IMR-90 (cell line): ENCODE measurements at regions not wholly inside any gene's neighbourhood (a gene's known extent, or its start where the extent isn't known, plus 50 kb on each side); places are given as distances from the start of the nearest gene placed in this dataset.

Experiments used
- ATAC-seq: fragments of 200-7000 bp; cut with Tn5 transposase; 2 replicates; pipeline ENCODE4 v1.9.1; 2020; ENCODE audit warnings: low read depth, mild to moderate bottlenecking, moderate library complexity
- BruUV-seq: library from RNA; stranded (reverse); fragments of 400-500 nt; replicated peaks from 2 replicates; lab custom pipeline; 2021; lab: Mats Ljungman, UMichigan
- CTCF ChIA-PET: fragments of 300-600 bp; formaldehyde crosslinking; extraction: SDS; loops from one replicate; lab custom pipeline; 2021; ENCODE audit warnings: antibody characterized with exemption; lab: Yijun Ruan, JAX
- POLR2A ChIA-PET: fragments of 300-600 bp; sonication (Branson Sonifier 250); formaldehyde crosslinking; loops from one replicate; lab custom pipeline; 2022; ENCODE audit warnings: antibody characterized with exemption; ENCODE audit not compliant: unreplicated experiment; lab: Charles Lee
- DNase-seq: peaks from one replicate; pipeline ENCODE4 v3.0.0; 2013
- H2AFZ ChIP-seq: replicated peaks from 2 replicates; pipeline ENCODE3; 2013; ENCODE audit warnings: low read length, mild to moderate bottlenecking; ENCODE audit not compliant: poor library complexity
- H2AK5ac ChIP-seq: 2 replicates; pipeline ENCODE4 v1.6.1; 2013; ENCODE audit warnings: low read depth, low read length, inconsistent platforms
- H2AK9ac ChIP-seq: replicated peaks from 2 replicates; pipeline ENCODE3; 2013; ENCODE audit warnings: mild to moderate bottlenecking, low read depth, low read length, moderate library complexity; ENCODE audit not compliant: poor library complexity
- H2BK120ac ChIP-seq: 2 replicates; pipeline ENCODE4 v1.6.1; 2013; ENCODE audit warnings: low read depth, low read length, inconsistent platforms
- H2BK15ac ChIP-seq: 3 replicates; pipeline ENCODE4 v1.6.1; 2013; ENCODE audit warnings: low read depth, low read length, inconsistent platforms
- H2BK20ac ChIP-seq: 2 replicates; pipeline ENCODE4 v1.6.1; 2013; ENCODE audit warnings: low read depth, mild to moderate bottlenecking, inconsistent platforms, low read length, moderate library complexity
- H2BK5ac ChIP-seq: 2 replicates; pipeline ENCODE4 v1.6.1; 2013; ENCODE audit warnings: mild to moderate bottlenecking, low read depth, low read length, inconsistent platforms; ENCODE audit not compliant: poor library complexity, severe bottlenecking
- H3K14ac ChIP-seq: replicated peaks from 2 replicates; pipeline ENCODE4 v1.6.1; 2013; ENCODE audit warnings: low read depth, low read length, inconsistent platforms
- H3K18ac ChIP-seq: 2 replicates; pipeline ENCODE4 v1.6.1; 2013; ENCODE audit warnings: low read depth, low read length, control low read depth
- H3K23ac ChIP-seq: 2 replicates; pipeline ENCODE4 v1.6.1; 2013; ENCODE audit warnings: low read depth, low read length, inconsistent platforms
- H3K27ac ChIP-seq: 2 replicates; pipeline ENCODE4 v1.5.1; 2013; ENCODE audit warnings: mild to moderate bottlenecking, control low read depth, low read length; ENCODE audit not compliant: insufficient read depth
- H3K27me3 ChIP-seq: 2 replicates; pipeline ENCODE4 v1.6.1; 2013; ENCODE audit warnings: low read length; ENCODE audit not compliant: control insufficient read depth, insufficient read depth
- H3K36me3 ChIP-seq: 2 replicates; pipeline ENCODE4 v1.6.1; 2013; ENCODE audit warnings: low read length, mixed read lengths; ENCODE audit not compliant: control insufficient read depth, insufficient read depth
- H3K4ac ChIP-seq: 2 replicates; pipeline ENCODE4 v1.6.1; 2013; ENCODE audit warnings: low read depth, low read length, inconsistent platforms
- H3K4me1 ChIP-seq: 2 replicates; pipeline ENCODE4 v1.6.1; 2013; ENCODE audit warnings: low read length, mixed read lengths; ENCODE audit not compliant: control insufficient read depth, insufficient read depth
- H3K4me2 ChIP-seq: 2 replicates; pipeline ENCODE4 v1.6.1; 2013; ENCODE audit warnings: low read depth, mild to moderate bottlenecking, control low read depth, low read length, moderate library complexity
- H3K4me3 ChIP-seq: 2 replicates; pipeline ENCODE4 v1.5.1; 2013; ENCODE audit warnings: low read depth, mild to moderate bottlenecking, control low read depth, low read length, moderate library complexity; ENCODE audit not compliant: insufficient read depth
- H3K56ac ChIP-seq: 2 replicates; pipeline ENCODE4 v1.6.1; 2013; ENCODE audit warnings: low read length, inconsistent platforms; ENCODE audit not compliant: insufficient read depth; ENCODE audit errors: extremely low read depth
- H3K79me1 ChIP-seq, 2 experiments: 2 replicates each; pipeline ENCODE4 v1.6.1; 2013; ENCODE audit warnings: low read length in 2 of 2, inconsistent platforms in 1 of 2, low read depth in 1 of 2
- H3K9ac ChIP-seq: 2 replicates; pipeline ENCODE4 v1.6.1; 2013; ENCODE audit warnings: low read depth, low read length, control low read depth
- H3K9me1 ChIP-seq: 2 replicates; pipeline ENCODE4 v1.6.1; 2013; ENCODE audit warnings: low read length, inconsistent platforms; ENCODE audit not compliant: insufficient read depth
- H3K9me3 ChIP-seq: 2 replicates; pipeline ENCODE4 v1.6.1; 2013; ENCODE audit warnings: low read length; ENCODE audit not compliant: control insufficient read depth, insufficient read depth
- H4K20me1 ChIP-seq: 2 replicates; pipeline ENCODE4 v1.6.1; 2013; ENCODE audit warnings: low read length, inconsistent platforms; ENCODE audit not compliant: insufficient read depth
- H4K5ac ChIP-seq: 2 replicates; pipeline ENCODE4 v1.6.1; 2013; ENCODE audit warnings: mild to moderate bottlenecking, low read depth, low read length, control low read depth
- H4K8ac ChIP-seq, 2 experiments: 2 replicates each; pipeline ENCODE4 v1.6.1; 2013; ENCODE audit warnings: low read depth in 2 of 2, low read length in 2 of 2, control low read depth in 1 of 2, inconsistent platforms in 1 of 2
- H4K91ac ChIP-seq: 2 replicates; pipeline ENCODE4 v1.6.1; 2013; ENCODE audit warnings: low read depth, low read length, inconsistent platforms; ENCODE audit not compliant: insufficient read depth
- BHLHE40 ChIP-seq: fragments of 150-350 bp; IDR thresholded peaks from 2 replicates; pipeline ENCODE4 v1.6.1; 2016; ENCODE audit warnings: mild to moderate bottlenecking, low read depth, low read length
- CEBPB ChIP-seq: IDR thresholded peaks from 2 replicates; pipeline ENCODE4 v1.6.1; 2012; ENCODE audit warnings: low read depth, low read length, improper control_type of control experiment
- CHD1 ChIP-seq: IDR thresholded peaks from 2 replicates; pipeline ENCODE4 v1.6.1; 2012; ENCODE audit warnings: low read depth, low read length, improper control_type of control experiment
- CTCF ChIP-seq: conservative IDR thresholded peaks from 2 replicates; pipeline ENCODE4 v1.5.1; 2012; ENCODE audit warnings: mild to moderate bottlenecking, low read depth, low read length, improper control_type of control experiment
- ELK1 ChIP-seq: fragments of 150-350 bp; IDR thresholded peaks from 2 replicates; pipeline ENCODE4 v1.6.1; 2016; ENCODE audit warnings: low read depth, mild to moderate bottlenecking, low read length, moderate library complexity, borderline replicate concordance
- FOS ChIP-seq: fragments of 150-350 bp; IDR thresholded peaks from 2 replicates; pipeline ENCODE4 v1.6.1; 2016; ENCODE audit warnings: low read depth, low read length
- MAFK ChIP-seq: IDR thresholded peaks from 2 replicates; pipeline ENCODE4 v1.6.1; 2012; ENCODE audit warnings: low read depth, low read length, improper control_type of control experiment
- MAZ ChIP-seq: IDR thresholded peaks from 2 replicates; pipeline ENCODE4 v1.6.1; 2012; ENCODE audit warnings: low read depth, mild to moderate bottlenecking, low read length, improper control_type of control experiment, moderate library complexity, borderline replicate concordance
- MXI1 ChIP-seq: IDR thresholded peaks from 2 replicates; pipeline ENCODE4 v1.6.1; 2012; ENCODE audit warnings: low read depth, mild to moderate bottlenecking, low read length, moderate library complexity, borderline replicate concordance
- NFE2L2 ChIP-seq: fragments of 150-350 bp; IDR thresholded peaks from 2 replicates; pipeline ENCODE4 v1.6.1; 2016; ENCODE audit warnings: low read depth, mild to moderate bottlenecking, low read length
- POLR2A ChIP-seq: IDR thresholded peaks from 2 replicates; pipeline ENCODE4 v1.6.1; 2012; ENCODE audit warnings: mild to moderate bottlenecking, low read depth, low read length
- RAD21 ChIP-seq: IDR thresholded peaks from 2 replicates; pipeline ENCODE4 v1.6.1; 2012; ENCODE audit warnings: low read length, improper control_type of control experiment
- RCOR1 ChIP-seq: IDR thresholded peaks from 2 replicates; pipeline ENCODE4 v1.6.1; 2012; ENCODE audit warnings: mild to moderate bottlenecking, low read length, improper control_type of control experiment; ENCODE audit not compliant: insufficient replicate concordance
- RFX5 ChIP-seq: IDR thresholded peaks from 2 replicates; pipeline ENCODE4 v1.8.0; 2012; ENCODE audit warnings: low read depth, mild to moderate bottlenecking, low read length, moderate library complexity
- SMC3 ChIP-seq: fragments of 150-350 bp; IDR thresholded peaks from 2 replicates; pipeline ENCODE4 v1.6.1; 2016; ENCODE audit warnings: low read depth, mild to moderate bottlenecking, antibody characterized with exemption, low read length, moderate library complexity
- USF2 ChIP-seq: fragments of 150-350 bp; IDR thresholded peaks from 2 replicates; pipeline ENCODE4 v1.6.1; 2017; ENCODE audit warnings: mild to moderate bottlenecking, antibody characterized with exemption, low read length, low read depth
- WGBS, 2 experiments: methylation state at CpG; one replicate each; pipeline versions ENCODE4 v1.1.5 to v1.1.7; 2013; ENCODE audit warnings: missing lambda C conversion rate in 2 of 2; ENCODE audit not compliant: insufficient read length in 1 of 2; ENCODE audit errors: extremely low coverage in 2 of 2; 5-methylcytosine and 5-hydroxymethylcytosine counted together
- dilution Hi-C: fragments of 300-500 bp; cut with HindIII; formaldehyde crosslinking; loops from one replicate; pipeline ENCODE4 v1.14.3; 2018; ENCODE audit warnings: low sequenced_read_pairs; ENCODE audit not compliant: unreplicated experiment
- in situ Hi-C: fragments of 300-500 bp; cut with MboI; formaldehyde crosslinking; loops from 3 replicates; pipeline ENCODE4 v1.14.3; 2019; ENCODE audit warnings: low sequenced_read_pairs, inconsistent platforms, mixed read lengths
- intact Hi-C: fragments of 100-400 bp; cut with micrococcal nuclease; formaldehyde crosslinking; loops from 2 replicates; pipeline ENCODE4 v1.10.0; 2022

- Histone ChIP-seq H4K91ac (no peak overlapping the region), H3K4me2 (no peak overlapping the region), H3K23ac (no peak overlapping the region), H2AK5ac (no peak overlapping the region), H3K27me3 (no peaks in the 10 kb centered on the region), H3K18ac (no peak overlapping the region), H3K14ac (no peak overlapping the region), H3K4me3 (no peak overlapping the region), H2BK20ac (no peak overlapping the region), H2BK120ac (no peak overlapping the region), H3K9me1 (no peaks in the 10 kb centered on the region), H3K79me1 (no peaks in the 10 kb centered on the region), H4K5ac (no peak overlapping the region), H4K20me1 (no peaks in the 10 kb centered on the region), H2BK15ac (no peak overlapping the region), H2AK9ac (no peak overlapping the region), H2BK5ac (no peak overlapping the region), H3K27ac (no peak overlapping the region), H3K9ac (no peak overlapping the region), H3K4me1 (no peaks in the 10 kb centered on the region), H3K36me3 (no peaks in the 10 kb centered on the region), H2AFZ (no peak overlapping the region), H3K56ac (no peak overlapping the region), H4K8ac (no peak overlapping the region), H3K9me3 (peaks cover 25% of the 10 kb centered on the region), H3K4ac (no peak overlapping the region)
- WGBS, 2 experiments: 62% methylated on average over 5 of the region's 10 CpGs; no CpG with 5 or more reads in 1 of the 2 experiments
- intact Hi-C loops: no loop called here
- TF ChIP-seq MAZ (no peak), NFE2L2 (no peak), SMC3 (no peak), CHD1 (no peak), CTCF (no peak), MXI1 (no peak), RCOR1 (no peak), ELK1 (no peak), USF2 (no peak), POLR2A (no peak), MAFK (no peak), CEBPB (no peak), FOS (no peak), RAD21 (no peak), RFX5 (no peak), BHLHE40 (no peak)
- dilution Hi-C loops: no loop called here
- DNase-seq: no peak
- ATAC-seq: no peak
- in situ Hi-C loops: no loop called here
- CTCF ChIA-PET: no interaction called here
- BruUV-seq: no TSS peak
- POLR2A ChIA-PET: no interaction called here
Observed at GRCh38 chr1:14168326-14169063, 430.0 kb upstream of the KAZN start.
